IPS-18c (cell line): ENCODE measurements at regions not wholly inside any gene's neighbourhood (a gene's known extent, or its start where the extent isn't known, plus 50 kb on each side); places are given as distances from the start of the nearest gene placed in this dataset.
"Not testable (repeated sequence)": the region's sequence is repeated elsewhere in the genome, so short reads cannot be mapped to it uniquely, and the experiment has no call there.

Experiments
- H3K4me3 ChIP-seq: 2 replicates; pipeline ENCODE4 v1.7.0; 2013; ENCODE audit warnings: low read depth, mild to moderate bottlenecking, low read length, moderate library complexity; ENCODE audit not compliant: insufficient read depth
- H3K9me3 ChIP-seq: one replicate; pipeline ENCODE4 v1.6.1; 2013; ENCODE audit warnings: mild to moderate bottlenecking, low read length, moderate library complexity; ENCODE audit not compliant: control insufficient read depth, insufficient read depth

DNA sequence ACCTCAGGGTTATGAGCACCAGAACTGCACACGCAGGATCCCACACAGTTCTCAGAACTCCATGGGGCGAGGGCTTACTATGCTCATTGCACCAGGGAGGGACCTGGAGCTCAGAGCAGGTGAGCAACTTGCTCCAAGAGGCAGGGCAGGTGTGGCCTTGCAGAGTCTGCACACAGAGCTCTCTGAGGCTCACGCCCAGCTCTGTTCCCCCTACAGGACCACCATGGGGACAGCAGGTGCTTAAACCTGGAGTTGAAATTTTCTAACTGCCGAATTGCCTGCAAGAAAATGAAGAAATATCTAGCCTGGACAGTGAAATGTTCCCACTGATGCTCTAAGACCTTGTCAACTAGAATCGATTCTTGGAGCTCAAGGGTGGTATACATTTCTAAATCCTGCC, 49.9 kb upstream of the MSMB start:
- not testable (repeated sequence) for H3K4me3 ChIP-seq, H3K9me3 ChIP-seq

- Histone ChIP-seq H3K4me3 (no peak overlapping the region), H3K9me3 (no peaks in the 10 kb centered on the region)
These were observed 50.4 kb upstream of the MSMB start for GRCh38 chr10:46096446-46096845.

DNA sequence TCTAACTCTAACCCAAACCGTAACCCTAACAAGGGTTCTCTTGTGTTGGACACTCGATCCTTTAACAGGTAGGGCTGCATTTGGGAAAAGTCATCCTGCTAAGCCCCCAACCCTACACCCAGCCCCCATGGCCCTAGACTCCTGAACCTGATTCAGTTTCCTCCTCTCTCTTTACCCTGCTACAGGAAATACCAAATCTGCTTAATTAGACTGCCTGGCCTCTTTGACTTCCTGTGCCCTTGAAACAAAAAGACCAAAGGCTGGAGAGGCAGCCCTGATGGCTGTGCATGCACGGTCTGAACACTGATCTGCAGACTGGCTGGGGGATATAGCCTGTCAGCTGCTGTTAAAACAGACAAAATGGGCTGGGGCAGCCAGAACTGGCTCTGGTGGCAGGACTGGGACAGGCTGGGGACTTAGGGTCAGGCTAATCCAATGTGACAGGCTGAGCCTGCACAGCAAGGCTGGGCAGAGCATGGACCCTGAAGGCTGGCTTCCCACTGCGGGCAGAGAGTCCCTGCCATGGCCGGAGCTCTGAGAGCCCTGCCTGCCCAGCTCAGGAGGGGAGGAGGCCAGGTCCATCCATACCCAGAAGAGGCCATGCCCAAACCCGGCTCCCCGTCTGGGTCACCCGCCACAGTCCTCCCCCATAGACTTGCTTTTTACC, 51.0 kb upstream of the MSMB start:
- no peaks in the 10 kb centered on the region for H3K9me3 ChIP-seq
- no peak overlapping the region for H3K4me3 ChIP-seq

- no peaks in the 10 kb centered on the region for H3K9me3 ChIP-seq
- no peak overlapping the region for H3K4me3 ChIP-seq
These were observed 51.7 kb upstream of the MSMB start for GRCh38 chr10:46097576-46098317.

DNA sequence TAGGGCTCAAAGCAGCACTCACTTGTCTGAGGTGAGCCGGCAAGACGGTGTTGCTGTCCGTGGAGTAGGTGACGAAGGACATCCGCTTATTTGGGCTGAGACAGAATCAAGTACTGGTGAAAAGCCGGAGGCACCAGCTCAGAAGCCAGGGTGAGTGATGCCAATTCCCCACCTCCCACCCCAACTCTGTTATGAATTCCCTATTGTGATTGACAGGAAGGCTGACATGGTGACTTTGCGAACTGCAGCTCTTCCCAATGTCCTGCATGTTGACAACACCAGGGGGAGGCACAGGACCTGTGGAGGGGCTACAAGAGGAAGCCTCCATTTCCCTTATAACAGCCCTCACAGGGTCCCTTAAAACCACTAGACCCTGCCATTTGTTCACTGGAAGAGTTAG, 52.3 kb upstream of the MSMB start:
- H3K9me3 ChIP-seq: no peaks in the 10 kb centered on the region
- no peak overlapping the region for H3K4me3 ChIP-seq

DNA sequence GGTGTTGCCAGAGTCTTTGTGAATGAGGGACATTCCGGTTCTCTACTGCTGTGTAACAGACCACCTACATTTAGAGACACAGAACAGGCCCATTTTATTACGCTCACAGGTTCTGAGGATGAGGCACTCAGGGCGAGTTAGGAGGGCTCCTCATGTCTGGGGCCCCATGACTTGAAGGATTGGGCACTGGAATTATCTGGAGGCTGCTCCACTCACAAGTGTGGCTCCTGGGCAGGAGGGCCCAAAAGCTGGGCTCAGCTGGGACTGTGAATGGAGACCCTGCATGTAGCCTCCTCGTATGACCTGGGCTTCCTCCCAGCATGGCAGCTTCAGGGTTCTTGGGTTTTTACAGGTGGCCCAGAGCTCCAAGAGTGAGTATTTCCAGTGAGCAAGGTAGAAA, 52.9 kb upstream of the MSMB start:
- H3K4me3 ChIP-seq, H3K9me3 ChIP-seq: not testable (repeated sequence)

DNA sequence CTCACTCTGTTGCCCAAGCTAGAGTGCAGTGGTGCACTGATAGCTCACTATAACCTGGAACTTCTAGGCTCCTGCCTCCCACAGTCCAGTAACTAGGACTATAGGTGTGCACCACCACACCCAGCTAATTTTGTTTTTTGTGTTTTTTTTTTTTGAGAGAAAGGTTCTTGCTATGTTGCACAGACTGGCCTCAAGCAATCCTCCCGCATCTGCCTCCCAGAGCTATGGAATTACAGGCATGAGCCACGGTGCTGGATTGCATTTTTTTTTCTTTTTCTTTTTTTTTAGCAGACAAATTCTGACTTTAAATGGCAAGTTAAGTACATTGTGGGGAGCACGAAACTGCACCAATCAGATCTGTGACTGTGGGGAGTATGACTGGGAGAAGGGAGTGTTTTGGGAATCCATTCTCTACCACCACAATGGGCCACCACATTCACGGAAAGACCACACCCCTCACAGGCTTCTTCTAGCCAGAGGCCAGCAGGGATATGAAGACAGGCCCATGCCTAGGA, 58.1 kb upstream of the MSMB start:
- H3K9me3 ChIP-seq: no peaks in the 10 kb centered on the region
- H3K4me3 ChIP-seq: no peak overlapping the region

GRCh38 chr10:46105416-46105815, 59.3 kb upstream of the MSMB start:
- H3K4me3 ChIP-seq, H3K9me3 ChIP-seq: not testable (repeated sequence)

- H3K9me3 ChIP-seq: not testable (repeated sequence)
- peak overlapping the region; percentile 65 for H3K4me3 ChIP-seq
These were observed 59.9 kb upstream of the MSMB start for GRCh38 chr10:46105856-46106409.

DNA sequence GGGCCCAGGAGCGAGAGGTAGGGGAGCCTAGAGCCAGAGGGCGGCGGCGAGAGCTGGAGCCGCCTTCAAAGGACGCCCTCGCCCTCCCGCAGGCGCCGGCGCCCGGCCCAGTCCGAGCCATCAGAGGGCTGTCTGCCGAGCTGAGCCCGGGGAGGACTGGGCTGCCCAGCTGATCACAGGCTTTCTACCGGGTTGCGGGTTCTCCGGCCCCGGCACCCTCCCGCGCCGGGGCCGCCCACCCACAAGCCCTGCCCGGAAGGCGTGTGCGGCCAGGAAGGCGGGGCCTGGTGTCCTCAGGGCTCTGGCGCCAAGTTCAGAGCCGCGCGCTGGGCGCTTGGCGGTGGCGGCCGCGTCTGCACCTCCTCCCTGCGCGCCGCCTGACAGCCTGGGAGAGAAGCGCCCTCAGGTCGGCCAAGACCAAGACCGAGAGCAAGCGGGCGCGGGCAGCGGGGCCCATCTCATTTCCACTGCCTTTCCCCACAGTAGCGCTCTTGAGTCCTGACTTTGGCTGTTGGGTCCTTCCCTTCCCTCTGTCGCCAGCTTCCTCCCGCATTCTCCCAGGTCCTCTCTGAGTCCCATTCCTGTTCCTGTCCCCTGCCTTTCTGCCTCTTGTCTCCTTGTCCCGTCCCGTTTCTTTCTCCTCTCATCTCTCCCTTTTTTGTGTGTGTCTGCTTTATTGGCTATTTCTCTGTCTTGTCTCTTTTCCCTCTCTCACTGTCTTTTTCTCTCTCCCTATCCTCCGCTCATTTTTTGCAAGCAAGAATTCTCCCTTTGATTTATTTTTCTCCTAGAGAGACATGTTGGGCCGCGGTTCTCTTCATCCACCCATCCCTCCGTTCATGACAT, 60.6 kb upstream of the MSMB start:
- H3K9me3 ChIP-seq: no peaks in the 10 kb centered on the region
- peak overlapping the region; percentile 76 for H3K4me3 ChIP-seq

- H3K4me3 ChIP-seq, H3K9me3 ChIP-seq: not testable (repeated sequence)
These were observed 62.1 kb upstream of the MSMB start for GRCh38 chr10:46108158-46108499.

DNA sequence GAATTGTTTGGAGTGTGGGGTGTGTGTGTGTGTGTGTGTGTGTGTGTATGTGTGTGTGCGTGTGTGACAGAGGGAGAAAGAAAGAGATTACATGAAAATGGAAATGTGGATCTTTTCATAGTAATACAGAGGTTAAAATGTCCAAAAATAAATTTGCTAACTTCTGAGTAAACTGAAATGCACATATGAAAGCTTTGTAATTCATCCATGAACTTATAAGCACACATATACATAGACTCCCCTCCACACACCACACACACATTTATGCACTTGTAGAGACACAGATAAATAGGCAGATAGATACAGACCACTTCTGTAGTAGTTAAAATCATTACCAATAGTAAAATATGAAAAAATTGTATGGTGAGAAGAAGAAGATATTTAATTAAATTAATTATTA, 108.2 kb upstream of the MSMB start:
- not testable (repeated sequence) for H3K9me3 ChIP-seq, H3K4me3 ChIP-seq

- not testable (repeated sequence) for H3K4me3 ChIP-seq, H3K9me3 ChIP-seq
These were observed 108.6 kb upstream of the MSMB start for GRCh38 chr10:46154683-46155082.

DNA sequence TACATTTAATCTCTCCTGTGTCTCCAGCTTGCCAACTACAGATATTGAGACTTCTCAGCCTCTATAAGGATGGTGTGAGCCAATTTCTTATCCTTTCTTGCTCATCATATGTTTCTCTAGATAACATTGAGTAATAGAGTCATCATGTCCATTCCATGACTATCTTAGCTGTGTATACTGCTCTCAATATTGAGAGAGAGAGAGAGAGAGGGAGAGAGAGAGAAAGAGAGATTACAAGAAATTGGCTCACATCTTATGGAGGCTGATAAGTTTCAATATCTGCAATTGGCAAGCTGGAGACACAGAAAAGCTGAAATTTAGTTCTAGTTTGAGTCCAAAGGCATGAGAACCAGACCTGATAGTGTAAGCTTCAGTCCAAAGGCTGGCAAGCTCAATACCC, 110.8 kb upstream of the MSMB start:
- H3K9me3 ChIP-seq, H3K4me3 ChIP-seq: not testable (repeated sequence)

GRCh38 chr10:46169736-46170135, 117.1 kb upstream of the ANTXRL start:
- H3K9me3 ChIP-seq: no peaks in the 10 kb centered on the region
- H3K4me3 ChIP-seq: no peak overlapping the region

- H3K4me3 ChIP-seq: no peak overlapping the region
- no peaks in the 10 kb centered on the region for H3K9me3 ChIP-seq
These were observed 116.0 kb upstream of the ANTXRL start for GRCh38 chr10:46170789-46171188.

DNA sequence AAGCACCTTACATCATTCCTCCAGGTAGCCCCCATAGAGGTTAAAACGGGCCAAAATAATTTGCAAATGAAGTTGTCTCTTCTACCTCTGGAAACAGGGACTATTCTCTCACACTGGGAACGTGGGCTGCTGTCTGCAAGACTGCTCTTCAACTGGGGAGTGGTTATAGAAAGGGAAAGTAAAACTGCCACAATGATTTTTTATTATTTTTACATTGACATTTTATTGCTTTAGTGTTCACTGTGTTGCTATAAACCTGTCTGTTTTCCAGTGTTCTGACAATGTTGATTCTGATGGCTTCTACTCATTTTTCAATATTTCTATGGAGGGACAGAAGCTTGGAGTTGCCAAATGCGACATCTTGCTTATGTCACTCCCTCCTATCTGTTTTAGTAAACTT, 115.1 kb upstream of the ANTXRL start:
- Histone ChIP-seq H3K4me3 (no peak overlapping the region), H3K9me3 (no peaks in the 10 kb centered on the region)

DNA sequence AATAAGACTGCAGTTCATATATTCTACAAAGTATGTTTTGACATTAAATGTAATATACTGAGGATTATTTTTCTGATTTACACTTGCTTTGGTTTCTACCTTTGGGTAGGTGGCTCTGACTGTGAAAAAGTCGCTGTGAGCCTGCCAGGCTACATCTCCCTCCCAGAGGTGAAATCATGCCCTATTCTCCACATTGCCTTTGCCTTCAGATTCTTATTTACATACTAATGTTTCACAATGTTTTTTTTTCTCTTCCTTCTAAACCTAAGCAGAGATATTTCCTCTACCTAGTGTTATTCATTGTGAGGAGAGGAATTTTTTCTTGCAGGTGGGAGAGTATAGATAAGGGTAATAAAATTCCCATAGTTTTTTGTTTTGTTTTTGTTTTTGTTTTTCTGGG, 111.5 kb upstream of the ANTXRL start:
- Histone ChIP-seq H3K9me3 (no peaks in the 10 kb centered on the region), H3K4me3 (no peak overlapping the region)
